Mesendoderm (in vitro differentiated cells): ENCODE measurements at regions not wholly inside any gene's neighbourhood (a gene's known extent, or its start where the extent isn't known, plus 50 kb on each side); places are given as distances from the start of the nearest gene placed in this dataset.
A peak's percentile ranks its signal among the peaks of the same experiment; 100 is the strongest.

Experiments
- DNase-seq: peaks from one replicate; pipeline ENCODE4 v3.0.0; 2013
- H2AK5ac ChIP-seq: 2 replicates; pipeline ENCODE4 v1.6.1; 2013; ENCODE audit warnings: low read length, inconsistent platforms
- H2BK120ac ChIP-seq: 2 replicates; pipeline ENCODE4 v1.6.1; 2013; ENCODE audit warnings: low read depth, mild to moderate bottlenecking, low read length, moderate library complexity, mixed read lengths
- H2BK15ac ChIP-seq: replicated peaks from 2 replicates; pipeline ENCODE4 v1.6.1; 2013; ENCODE audit warnings: low read depth, mild to moderate bottlenecking, moderate library complexity
- H2BK5ac ChIP-seq: 2 replicates; pipeline ENCODE4 v1.6.1; 2013; ENCODE audit warnings: low read length, inconsistent platforms
- H3K18ac ChIP-seq: 2 replicates; pipeline ENCODE4 v1.6.1; 2013; ENCODE audit warnings: mild to moderate bottlenecking, low read length, mixed read lengths
- H3K23ac ChIP-seq: one replicate; pipeline ENCODE4 v1.6.1; 2013; ENCODE audit warnings: low read length
- H3K27ac ChIP-seq: 2 replicates; pipeline ENCODE4 v1.5.1; 2013; ENCODE audit warnings: low read depth, mild to moderate bottlenecking, inconsistent platforms, low read length, moderate library complexity
- H3K27me3 ChIP-seq: 2 replicates; pipeline ENCODE4 v1.6.1; 2013; ENCODE audit warnings: low read length, control low read depth, mild to moderate bottlenecking, inconsistent platforms; ENCODE audit not compliant: insufficient read depth, poor library complexity
- H3K36me3 ChIP-seq: 2 replicates; pipeline ENCODE4 v1.6.1; 2013; ENCODE audit warnings: low read length, inconsistent platforms; ENCODE audit not compliant: control insufficient read depth, insufficient read depth
- H3K4ac ChIP-seq: one replicate; pipeline ENCODE4 v1.6.1; 2013; ENCODE audit warnings: low read depth, mild to moderate bottlenecking, low read length, moderate library complexity
- H3K4me1 ChIP-seq: 2 replicates; pipeline ENCODE4 v1.6.1; 2013; ENCODE audit warnings: low read depth, low read length, inconsistent platforms; ENCODE audit not compliant: control insufficient read depth
- H3K4me2 ChIP-seq: 2 replicates; pipeline ENCODE4 v1.6.1; 2013; ENCODE audit warnings: low read length
- H3K4me3 ChIP-seq: 2 replicates; pipeline ENCODE4 v1.5.1; 2013; ENCODE audit warnings: mild to moderate bottlenecking, low read length
- H3K56ac ChIP-seq: one replicate; pipeline ENCODE4 v1.6.1; 2013; ENCODE audit warnings: low read length
- H3K79me1 ChIP-seq: 2 replicates; pipeline ENCODE4 v1.6.1; 2013; ENCODE audit warnings: low read length, inconsistent platforms
- H3K79me2 ChIP-seq: 2 replicates; pipeline ENCODE4 v1.6.1; 2013; ENCODE audit warnings: mild to moderate bottlenecking, low read length; ENCODE audit not compliant: control insufficient read depth, insufficient read depth
- H3K9ac ChIP-seq: 2 replicates; pipeline ENCODE4 v1.6.1; 2013; ENCODE audit warnings: low read length, inconsistent platforms
- H4K5ac ChIP-seq: one replicate; pipeline ENCODE4 v1.6.1; 2013; ENCODE audit warnings: low read length
- H4K8ac ChIP-seq: one replicate; pipeline ENCODE4 v1.6.1; 2013; ENCODE audit warnings: low read depth, mild to moderate bottlenecking, control low read depth, low read length, moderate library complexity
- WGBS: extraction: QIAGEN DNeasy Blood & Tissue Kit; methylation state at CpG from one replicate; pipeline ENCODE4 v1.1.7; 2013; ENCODE audit warnings: low lambda C conversion rate, missing lambda C conversion rate; ENCODE audit not compliant: insufficient coverage; ENCODE audit errors: extremely low coverage; 5-methylcytosine and 5-hydroxymethylcytosine counted together

- H2BK120ac ChIP-seq, result no peak overlapping the region
- no peaks in the 10 kb centered on the region for H3K79me2 ChIP-seq
- H3K27ac ChIP-seq, result no peak overlapping the region
- no peak overlapping the region for H3K9ac ChIP-seq
- no peak overlapping the region for H2BK15ac ChIP-seq
- no peaks in the 10 kb centered on the region for H3K79me1 ChIP-seq
- no peak overlapping the region for H3K23ac ChIP-seq
- H3K4me1 ChIP-seq, result no peaks in the 10 kb centered on the region
- no peaks in the 10 kb centered on the region for H3K36me3 ChIP-seq
- no peak overlapping the region for H4K5ac ChIP-seq
- no peak overlapping the region for H3K4ac ChIP-seq
- no peak overlapping the region for H3K18ac ChIP-seq
- H2BK5ac ChIP-seq, result no peak overlapping the region
- no peak overlapping the region for H3K4me2 ChIP-seq
- no peaks in the 10 kb centered on the region for H3K27me3 ChIP-seq
- WGBS, result no CpG with 5 or more reads among the region's 2 CpGs
- H4K8ac ChIP-seq, result no peak overlapping the region
- DNase-seq, result peak; percentile 11
- no peak overlapping the region for H3K4me3 ChIP-seq
- H3K56ac ChIP-seq, result no peak overlapping the region
- H2AK5ac ChIP-seq, result no peak overlapping the region
Measured at GRCh38 chr2:226199555-226199954, 600.1 kb downstream of the IRS1 start.

DNA sequence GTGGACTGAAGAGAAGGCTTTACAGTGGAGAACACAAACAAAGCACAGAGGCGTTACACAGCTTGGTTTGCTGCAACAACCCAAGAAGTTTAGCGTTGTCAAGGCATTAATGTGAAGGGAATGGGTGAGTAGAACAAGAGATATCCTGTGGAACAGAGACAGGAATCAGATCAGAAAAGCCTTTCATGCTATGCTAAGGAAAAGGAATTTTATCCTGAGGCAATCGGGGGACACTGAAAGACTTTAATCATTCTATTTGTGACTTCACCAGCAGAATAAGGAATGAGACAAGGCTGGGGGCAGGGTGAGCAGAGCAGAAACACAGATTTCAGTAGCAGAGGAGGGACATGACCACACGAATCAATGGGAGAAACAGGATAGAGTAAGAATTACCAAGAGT, 600.7 kb downstream of the IRS1 start:
- no peaks in the 10 kb centered on the region for H3K79me2 ChIP-seq

DNA sequence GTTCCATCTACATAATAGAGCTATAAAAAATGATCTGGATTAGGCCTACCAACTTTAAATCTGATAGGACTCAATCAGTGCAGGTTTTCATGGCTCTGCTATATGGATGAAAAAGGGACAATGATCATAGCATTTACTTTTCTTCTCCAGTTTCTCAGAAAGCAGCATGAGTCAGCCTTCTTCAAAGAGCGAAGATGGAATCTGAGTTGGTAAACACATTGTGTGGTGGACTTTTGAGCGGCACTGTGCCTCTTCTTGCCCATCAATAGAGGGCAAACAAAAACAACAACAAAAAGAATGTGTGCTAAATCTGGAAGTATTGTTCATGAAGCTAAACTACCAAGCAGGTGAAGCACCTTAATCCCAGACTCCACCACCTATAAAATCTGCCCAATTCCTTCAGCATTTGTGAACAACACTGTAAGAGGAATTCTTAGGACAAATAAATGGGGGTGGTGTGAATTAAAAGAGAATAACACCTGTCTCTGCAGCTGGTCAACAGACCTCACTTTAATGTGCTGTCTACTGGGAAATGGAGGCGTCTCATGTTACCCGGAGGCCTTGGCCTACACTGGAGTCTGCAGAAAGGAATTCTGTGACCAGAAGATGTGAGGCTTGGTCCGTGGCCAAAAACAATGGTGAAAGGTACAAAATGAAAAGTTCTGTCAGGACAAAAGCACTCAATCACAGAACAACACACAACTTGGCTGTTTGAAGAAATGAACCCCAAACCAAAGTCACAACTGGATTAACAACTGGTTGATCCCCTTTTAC, 609.0 kb downstream of the IRS1 start:
- WGBS, result no CpG with 5 or more reads among the region's 5 CpGs

More for the DNA sequence above, 600.7 kb downstream of the IRS1 start:
- no peak overlapping the region for H2BK15ac ChIP-seq
- H3K18ac ChIP-seq, result no peak overlapping the region
- no peak overlapping the region for H3K4ac ChIP-seq
- H4K8ac ChIP-seq, result no peak overlapping the region
- no peak overlapping the region for H3K4me3 ChIP-seq
- H3K56ac ChIP-seq, result no peak overlapping the region
- no peak overlapping the region for H2BK5ac ChIP-seq
- H4K5ac ChIP-seq, result no peak overlapping the region
- H2BK120ac ChIP-seq, result no peak overlapping the region
- no peaks in the 10 kb centered on the region for H3K27me3 ChIP-seq
- H3K4me1 ChIP-seq, result no peaks in the 10 kb centered on the region
- H3K79me1 ChIP-seq, result no peaks in the 10 kb centered on the region
- no peak overlapping the region for H2AK5ac ChIP-seq
- no peak overlapping the region for H3K27ac ChIP-seq
- no peak overlapping the region for H3K9ac ChIP-seq
- no CpG with 5 or more reads among the region's 4 CpGs for WGBS
- no peak overlapping the region for H3K4me2 ChIP-seq
- H3K36me3 ChIP-seq, result no peaks in the 10 kb centered on the region
- H3K23ac ChIP-seq, result no peak overlapping the region
- DNase-seq, result peak; percentile 22

GRCh38 chr2:226189061-226189460, 610.6 kb downstream of the IRS1 start:
- no peak overlapping the region for H3K4ac ChIP-seq
- H3K36me3 ChIP-seq, result no peaks in the 10 kb centered on the region
- no peak for DNase-seq
- no peak overlapping the region for H3K9ac ChIP-seq
- H3K4me2 ChIP-seq, result no peak overlapping the region
- WGBS, result no CpG with 5 or more reads among the region's 5 CpGs
- no peak overlapping the region for H2BK5ac ChIP-seq
- no peak overlapping the region for H3K23ac ChIP-seq
- no peak overlapping the region for H3K27ac ChIP-seq
- no peak overlapping the region for H2BK120ac ChIP-seq
- no peak overlapping the region for H3K18ac ChIP-seq
- no peaks in the 10 kb centered on the region for H3K79me1 ChIP-seq
- no peaks in the 10 kb centered on the region for H3K4me1 ChIP-seq
- H4K5ac ChIP-seq, result no peak overlapping the region
- no peaks in the 10 kb centered on the region for H3K79me2 ChIP-seq
- H4K8ac ChIP-seq, result no peak overlapping the region
- no peak overlapping the region for H2AK5ac ChIP-seq
- H2BK15ac ChIP-seq, result no peak overlapping the region
- H3K4me3 ChIP-seq, result no peak overlapping the region
- H3K27me3 ChIP-seq, result no peaks in the 10 kb centered on the region
- H3K56ac ChIP-seq, result no peak overlapping the region

More for the DNA sequence above, 609.0 kb downstream of the IRS1 start:
- Histone ChIP-seq H3K4me2 (no peak overlapping the region), H2BK15ac (no peak overlapping the region), H3K23ac (no peak overlapping the region), H2BK5ac (no peak overlapping the region), H4K5ac (no peak overlapping the region), H3K9ac (no peak overlapping the region), H3K4me3 (no peak overlapping the region), H3K79me1 (no peaks in the 10 kb centered on the region), H2AK5ac (no peak overlapping the region), H3K4me1 (no peaks in the 10 kb centered on the region), H2BK120ac (no peak overlapping the region), H3K36me3 (no peaks in the 10 kb centered on the region), H3K18ac (no peak overlapping the region), H3K27me3 (no peaks in the 10 kb centered on the region), H3K56ac (no peak overlapping the region), H3K79me2 (no peaks in the 10 kb centered on the region), H3K27ac (no peak overlapping the region), H3K4ac (no peak overlapping the region), H4K8ac (no peak overlapping the region)
- no peak for DNase-seq

GRCh38 chr2:226187616-226188015, 612.0 kb downstream of the IRS1 start:
- no peak overlapping the region for H3K9ac ChIP-seq
- no peaks in the 10 kb centered on the region for H3K4me1 ChIP-seq
- H3K23ac ChIP-seq, result no peak overlapping the region
- H3K56ac ChIP-seq, result no peak overlapping the region
- DNase-seq, result no peak
- H3K18ac ChIP-seq, result no peak overlapping the region
- no CpG with 5 or more reads among the region's 2 CpGs for WGBS
- H2BK120ac ChIP-seq, result no peak overlapping the region
- H3K4ac ChIP-seq, result no peak overlapping the region
- no peak overlapping the region for H3K27ac ChIP-seq
- no peak overlapping the region for H3K4me2 ChIP-seq
- H2BK5ac ChIP-seq, result no peak overlapping the region
- H2BK15ac ChIP-seq, result no peak overlapping the region
- no peak overlapping the region for H3K4me3 ChIP-seq
- H4K5ac ChIP-seq, result no peak overlapping the region
- no peaks in the 10 kb centered on the region for H3K27me3 ChIP-seq
- no peaks in the 10 kb centered on the region for H3K36me3 ChIP-seq
- no peaks in the 10 kb centered on the region for H3K79me1 ChIP-seq
- H3K79me2 ChIP-seq, result no peaks in the 10 kb centered on the region
- H4K8ac ChIP-seq, result no peak overlapping the region
- H2AK5ac ChIP-seq, result no peak overlapping the region

GRCh38 chr2:226187156-226187555, 612.5 kb downstream of the IRS1 start:
- H2BK15ac ChIP-seq, result no peak overlapping the region
- H3K56ac ChIP-seq, result no peak overlapping the region
- no peak overlapping the region for H3K4me3 ChIP-seq
- H3K79me2 ChIP-seq, result no peaks in the 10 kb centered on the region
- H3K36me3 ChIP-seq, result no peaks in the 10 kb centered on the region
- no peak overlapping the region for H2AK5ac ChIP-seq
- no peaks in the 10 kb centered on the region for H3K4me1 ChIP-seq
- H3K4ac ChIP-seq, result no peak overlapping the region
- WGBS, result no CpG with 5 or more reads among the region's 2 CpGs
- no peak overlapping the region for H2BK120ac ChIP-seq
- no peak overlapping the region for H3K4me2 ChIP-seq
- no peak overlapping the region for H2BK5ac ChIP-seq
- H3K9ac ChIP-seq, result no peak overlapping the region
- no peak overlapping the region for H4K8ac ChIP-seq
- H3K79me1 ChIP-seq, result no peaks in the 10 kb centered on the region
- no peak overlapping the region for H4K5ac ChIP-seq
- H3K27ac ChIP-seq, result no peak overlapping the region
- no peak overlapping the region for H3K18ac ChIP-seq
- no peaks in the 10 kb centered on the region for H3K27me3 ChIP-seq
- no peak for DNase-seq
- H3K23ac ChIP-seq, result no peak overlapping the region
